Lower lobe of right lung (tissue), 2 donors: ENCODE measurements at regions not wholly inside any gene's neighbourhood (a gene's known extent, or its start where the extent isn't known, plus 50 kb on each side); places are given as distances from the start of the nearest gene placed in this dataset.
"Not testable (repeated sequence)": the region's sequence is repeated elsewhere in the genome, so short reads cannot be mapped to it uniquely, and the experiment has no call there.

Experiments
- ATAC-seq, 2 donors: fragments of 200-7000 bp; cut with Tn5 transposase; one replicate each; pipeline ENCODE4 v1.9.1; 2020 to 2022; ENCODE audit warnings: mild to moderate bottlenecking in 2 of 2, moderate library complexity in 2 of 2
- DNase-seq: peaks from one replicate; pipeline ENCODE4 v3.0.0-alpha.2; 2020
- H3K27ac ChIP-seq: fragments of 200-600 bp; one replicate; pipeline ENCODE4 v1.8.0; 2022
- H3K27me3 ChIP-seq: fragments of 200-600 bp; one replicate; pipeline ENCODE4 v1.8.0; 2022; ENCODE audit warnings: low read depth
- H3K36me3 ChIP-seq: fragments of 200-600 bp; one replicate; pipeline ENCODE4 v1.8.0; 2022; ENCODE audit warnings: mild to moderate bottlenecking
- H3K4me1 ChIP-seq: fragments of 200-600 bp; one replicate; pipeline ENCODE4 v1.8.0; 2022
- H3K4me3 ChIP-seq: fragments of 200-600 bp; one replicate; pipeline ENCODE4 v1.8.0; 2022; ENCODE audit warnings: mild to moderate bottlenecking
- H3K9me3 ChIP-seq: fragments of 200-600 bp; one replicate; pipeline ENCODE4 v1.8.0; 2022
- CTCF ChIP-seq: fragments of 200-600 bp; IDR thresholded peaks from one replicate; pipeline ENCODE4 v1.8.0; 2022; ENCODE audit warnings: antibody characterized with exemption, mild to moderate bottlenecking
- intact Hi-C: fragments of 100-400 bp; cut with DNase I; formaldehyde crosslinking; loops from one replicate; pipeline ENCODE4 v1.11.0; 2022
- donor health status: DM: no; HTN: yes; CAD: no; lungs with severe emphysema.

- H3K27ac ChIP-seq, result no peak overlapping the region
- H3K36me3 ChIP-seq, result no peaks in the 10 kb centered on the region
- no peaks in the 10 kb centered on the region for H3K4me1 ChIP-seq
- no peak overlapping the region for H3K4me3 ChIP-seq
- ATAC-seq (no peak), DNase-seq (no peak)
- intact Hi-C loops, result no loop called here
- H3K27me3 ChIP-seq, result no peaks in the 10 kb centered on the region
- H3K9me3 ChIP-seq, result no peaks in the 10 kb centered on the region
- no peak for TF ChIP-seq CTCF
These were observed 632.9 kb downstream of the CCDC85A start for GRCh38 chr2:56816666-56817065.

GRCh38 chr2:56831780-56832179 lies 648.0 kb downstream of the CCDC85A start:
- Histone ChIP-seq H3K9me3 (no peaks in the 10 kb centered on the region), H3K36me3 (no peaks in the 10 kb centered on the region), H3K4me1 (no peaks in the 10 kb centered on the region), H3K4me3 (no peak overlapping the region), H3K27me3 (no peaks in the 10 kb centered on the region), H3K27ac (no peak overlapping the region)
- intact Hi-C loops, result no loop called here
- no peak for TF ChIP-seq CTCF
- DNase-seq, result no peak
- ATAC-seq, result no peak

- H3K27me3 ChIP-seq, result no peaks in the 10 kb centered on the region
These were observed 650.9 kb downstream of the CCDC85A start for GRCh38 chr2:56834686-56835085.

GRCh38 chr2:56840009-56840408 lies 656.2 kb downstream of the CCDC85A start:
- H3K4me1 ChIP-seq, ATAC-seq, H3K27ac ChIP-seq, DNase-seq, H3K27me3 ChIP-seq, intact Hi-C loops, H3K36me3 ChIP-seq, H3K4me3 ChIP-seq: not testable (repeated sequence)
- H3K9me3 ChIP-seq, result peaks cover 13% of the 10 kb centered on the region

More at GRCh38 chr2:56834686-56835085, 650.9 kb downstream of the CCDC85A start:
- no peak for TF ChIP-seq CTCF
- Histone ChIP-seq H3K4me3 (no peak overlapping the region), H3K4me1 (no peaks in the 10 kb centered on the region), H3K27ac (no peak overlapping the region), H3K9me3 (peaks cover 3% of the 10 kb centered on the region), H3K36me3 (no peaks in the 10 kb centered on the region)
- DNase-seq (no peak), ATAC-seq (no peak)
- intact Hi-C loops, result no loop called here

- intact Hi-C loops, result no loop called here
- TF ChIP-seq CTCF, result no peak
These were observed 677.2 kb downstream of the CCDC85A start for GRCh38 chr2:56860991-56861390.

GRCh38 chr2:56871644-56872043 lies 687.9 kb downstream of the CCDC85A start:
- H3K36me3 ChIP-seq, result no peaks in the 10 kb centered on the region
- no peaks in the 10 kb centered on the region for H3K9me3 ChIP-seq
- no peak overlapping the region for H3K4me3 ChIP-seq
- no peak overlapping the region for H3K27ac ChIP-seq
- no peaks in the 10 kb centered on the region for H3K4me1 ChIP-seq
- intact Hi-C loops, result no loop called here
- no peak for TF ChIP-seq CTCF
- no peak for ATAC-seq
- no peak for DNase-seq
- H3K27me3 ChIP-seq, result no peaks in the 10 kb centered on the region

More at GRCh38 chr2:56860991-56861390, 677.2 kb downstream of the CCDC85A start:
- DNase-seq (no peak), ATAC-seq (no peak)
- Histone ChIP-seq H3K9me3 (no peaks in the 10 kb centered on the region), H3K4me1 (no peaks in the 10 kb centered on the region), H3K27me3 (no peaks in the 10 kb centered on the region), H3K27ac (no peak overlapping the region), H3K4me3 (no peak overlapping the region), H3K36me3 (no peaks in the 10 kb centered on the region)
